ENCODE measurements at regions not wholly inside any gene's neighbourhood (a gene's known extent, or its start where the extent isn't known, plus 50 kb on each side); places are given as distances from the start of the nearest gene placed in this dataset.

GRCh38 chr3:22249658-22250057, 498.6 kb upstream of the ZNF385D start (continued):
- TF ChIP-seq EZH2phosphoT487 (IDR thresholded peaks at IDR 0.05; ENCODE audit: borderline replicate concordance) (no peak), ZFX (IDR thresholded peaks at IDR 0.05) (no peak)

GRCh38 chr3:22257252-22257651, 506.2 kb upstream of the ZNF385D start:
- H3K9me3 ChIP-seq (ENCODE audit: control insufficient read depth in 1 of 2, insufficient read depth in 1 of 2, low read depth in 1 of 2, low read length in 2 of 2), result peaks cover 0 to 12% of the 10 kb centered on the region in 2 experiments; a peak in 2 of 4 replicates
- RAD21 ChIA-PET (ENCODE audit: low non-redundant PET in 1 of 2, low total read pairs in 2 of 2, uncharacterized antibody in 2 of 2, unreplicated experiment in 2 of 2), result no interaction called here
- H3K4me3 ChIP-seq (replicated peaks in 1 of 2; ENCODE audit: low read depth in 1 of 2, low read length in 2 of 2), result no peak overlapping the region
- H3K27me3 ChIP-seq (ENCODE audit: insufficient read depth, low read length), result no peaks in the 10 kb centered on the region
- ATAC-seq, result no peak
- CTCF ChIA-PET, result no interaction called here
- H3K9me2 ChIP-seq (ENCODE audit: insufficient read depth), result no peaks in the 10 kb centered on the region
- H3K36me3 ChIP-seq (ENCODE audit: control insufficient read depth in 1 of 2, insufficient read depth in 2 of 2, low read length in 2 of 2), result no peaks in the 10 kb centered on the region
- no peak overlapping the region for H3K9ac ChIP-seq (ENCODE audit: low read length)
- DNase-seq (ENCODE audit: low read depth, low spot score), result no peak
- POLR2A ChIA-PET, result no interaction called here
- no peaks in the 10 kb centered on the region for H4K20me1 ChIP-seq (ENCODE audit: insufficient read depth)
- BruUV-seq (replicated peaks), result no TSS peak
- no peak overlapping the region for H2AFZ ChIP-seq (ENCODE audit: low read depth, low read length, poor library complexity, severe bottlenecking)
- intact Hi-C loops (cut with micrococcal nuclease), result no loop called here
- H3K4me1 ChIP-seq (ENCODE audit: control insufficient read depth in 1 of 2, insufficient read depth in 2 of 2, low read length in 2 of 2), result no peaks in the 10 kb centered on the region
- no peaks in the 10 kb centered on the region for H3K79me2 ChIP-seq (ENCODE audit: insufficient read depth, low read length)
- no peak overlapping the region for H3K4me2 ChIP-seq (ENCODE audit: low read length)
- H3K27ac ChIP-seq (ENCODE audit: low read depth, low read length), result no peak overlapping the region
- TF ChIP-seq ZNF274 (IDR thresholded peaks at IDR 0.05; ENCODE audit: low read depth, low read length) (no peak), CBX3 (IDR thresholded peaks at IDR 0.05; ENCODE audit: low read depth) (no peak), EZH2 (IDR thresholded peaks at IDR 0.05) (no peak)

- BruUV-seq (replicated peaks), result no TSS peak
- TF ChIP-seq REST (IDR thresholded peaks at IDR 0.05; ENCODE audit: low read depth) (no peak), EZH2phosphoT487 (IDR thresholded peaks at IDR 0.05; ENCODE audit: borderline replicate concordance) (no peak), SRF (IDR thresholded peaks at IDR 0.05; ENCODE audit: low read depth) (no peak), CEBPB (IDR thresholded peaks at IDR 0.05; ENCODE audit: low read depth) (no peak), JUND (IDR thresholded peaks at IDR 0.05) (no peak)
- RAD21 ChIA-PET (ENCODE audit: low non-redundant PET in 1 of 2, low total read pairs in 2 of 2, uncharacterized antibody in 2 of 2, unreplicated experiment in 2 of 2), result no interaction called here
- CTCF ChIA-PET, result no interaction called here
- Histone ChIP-seq H3K27ac (ENCODE audit: low read depth, low read length) (no peak overlapping the region), H3K36me3 (ENCODE audit: control insufficient read depth in 1 of 2, insufficient read depth in 2 of 2, low read length in 2 of 2) (no peaks in the 10 kb centered on the region), H3K4me1 (ENCODE audit: control insufficient read depth in 1 of 2, insufficient read depth in 2 of 2, low read length in 2 of 2) (no peaks in the 10 kb centered on the region), H3K9me2 (ENCODE audit: insufficient read depth) (no peaks in the 10 kb centered on the region), H3K9me3 (ENCODE audit: control insufficient read depth in 1 of 2, insufficient read depth in 1 of 2, low read depth in 1 of 2, low read length in 2 of 2) (peaks cover 11 to 14% of the 10 kb centered on the region in 2 experiments; a peak in 2 of 4 replicates), H4K20me1 (ENCODE audit: insufficient read depth) (no peaks in the 10 kb centered on the region), H3K9ac (ENCODE audit: low read length) (no peak overlapping the region), H2AFZ (ENCODE audit: low read depth, low read length, poor library complexity, severe bottlenecking) (no peak overlapping the region), H3K4me2 (ENCODE audit: low read length) (no peak overlapping the region), H3K27me3 (ENCODE audit: insufficient read depth, low read length) (no peaks in the 10 kb centered on the region), H3K4me3 (replicated peaks in 1 of 2; ENCODE audit: low read depth in 1 of 2, low read length in 2 of 2) (no peak overlapping the region), H3K79me2 (ENCODE audit: insufficient read depth, low read length) (no peaks in the 10 kb centered on the region)
- POLR2A ChIA-PET, result no interaction called here
- DNase-seq (ENCODE audit: low read depth, low spot score), result no peak
- intact Hi-C loops (cut with micrococcal nuclease), result no loop called here
- ATAC-seq, result no peak
Observed at GRCh38 chr3:22262386-22262785, 511.4 kb upstream of the ZNF385D start.
